Immature natural killer cell (primary cell): ENCODE measurements at regions not wholly inside any gene's neighbourhood (a gene's known extent, or its start where the extent isn't known, plus 50 kb on each side); places are given as distances from the start of the nearest gene placed in this dataset.

ENCODE experiments used
- DNase-seq, 3 donors: peaks; one replicate each; pipeline ENCODE4 v3.0.0; 2022; ENCODE audit warnings: mixed read lengths in 1 of 3
- H3K27ac Mint-ChIP-seq, 6 donors: one replicate each; pipeline ENCODE4 v1.8.0; 2020; ENCODE audit warnings: mixed read lengths in 6 of 6, mild to moderate bottlenecking in 5 of 6, inconsistent platforms in 4 of 6, moderate library complexity in 3 of 6
- H3K27me3 Mint-ChIP-seq, 3 donors: one replicate each; pipeline ENCODE4 v1.8.0; 2020 to 2021; ENCODE audit warnings: low read depth in 3 of 3, mild to moderate bottlenecking in 3 of 3, mixed read lengths in 3 of 3, moderate library complexity in 3 of 3, inconsistent platforms in 1 of 3
- H3K36me3 Mint-ChIP-seq, 3 donors: one replicate each; pipeline ENCODE4 v1.8.0; 2020; ENCODE audit warnings: mixed read lengths in 3 of 3, inconsistent platforms in 2 of 3, mild to moderate bottlenecking in 2 of 3
- H3K4me1 Mint-ChIP-seq, 2 donors: one replicate each; pipeline ENCODE4 v1.8.0; 2020; ENCODE audit warnings: inconsistent platforms in 2 of 2, mild to moderate bottlenecking in 2 of 2, mixed read lengths in 2 of 2, moderate library complexity in 1 of 2
- H3K4me3 Mint-ChIP-seq, 5 donors: one replicate each; pipeline ENCODE4 v1.8.0; 2020; ENCODE audit warnings: mild to moderate bottlenecking in 5 of 5, mixed read lengths in 5 of 5, inconsistent platforms in 3 of 5, moderate library complexity in 3 of 5
- H3K9me3 Mint-ChIP-seq, 6 donors: one replicate each; pipeline ENCODE4 v1.8.0; 2020; ENCODE audit warnings: mild to moderate bottlenecking in 6 of 6, mixed read lengths in 6 of 6, inconsistent platforms in 4 of 6, moderate library complexity in 3 of 6

DNA sequence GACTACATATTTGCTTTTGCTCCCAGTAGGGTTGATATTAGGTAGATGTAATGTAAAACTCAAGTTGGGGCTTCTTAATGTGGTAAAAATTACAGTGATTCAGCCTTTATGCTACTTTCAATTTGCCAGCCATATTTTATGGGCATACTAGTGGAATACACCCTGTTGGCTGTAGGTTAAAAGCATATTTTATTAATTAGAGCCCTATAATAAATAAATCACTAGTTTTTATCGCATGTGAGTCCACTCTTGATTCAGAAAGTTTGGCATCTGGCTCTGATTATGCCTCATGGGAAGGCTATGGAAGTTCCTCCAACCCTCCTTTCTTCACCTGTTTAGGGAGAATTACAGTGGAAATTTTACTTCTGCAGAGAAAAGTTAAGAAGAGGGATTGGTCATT lies 390.9 kb downstream of the GATA3 start:
- Mint-ChIP-seq H3K9me3 (no peaks in the 10 kb centered on the region), H3K36me3 (no peaks in the 10 kb centered on the region), H3K27me3 (peaks cover under 1 to 7% (median 2%) of the 10 kb centered on the region in 3 donors), H3K4me1 (peaks cover 0 to 6% of the 10 kb centered on the region in 2 donors), H3K4me3 (no peak overlapping the region), H3K27ac (no peak overlapping the region)
- DNase-seq = no peak

- H3K4me1 Mint-ChIP-seq = peaks cover 0 to 8% of the 10 kb centered on the region in 2 donors
- H3K9me3 Mint-ChIP-seq = peaks cover 0 to under 1% (median 0%) of the 10 kb centered on the region in 6 donors
- peaks cover 0 to 2% (median 0%) of the 10 kb centered on the region in 3 donors for H3K27me3 Mint-ChIP-seq
- no peak overlapping the region for H3K4me3 Mint-ChIP-seq
- no peak overlapping the region for H3K27ac Mint-ChIP-seq
- no peaks in the 10 kb centered on the region for H3K36me3 Mint-ChIP-seq
- no peak for DNase-seq
Observed at GRCh38 chr10:8449909-8450308, 395.4 kb downstream of the GATA3 start.

DNA sequence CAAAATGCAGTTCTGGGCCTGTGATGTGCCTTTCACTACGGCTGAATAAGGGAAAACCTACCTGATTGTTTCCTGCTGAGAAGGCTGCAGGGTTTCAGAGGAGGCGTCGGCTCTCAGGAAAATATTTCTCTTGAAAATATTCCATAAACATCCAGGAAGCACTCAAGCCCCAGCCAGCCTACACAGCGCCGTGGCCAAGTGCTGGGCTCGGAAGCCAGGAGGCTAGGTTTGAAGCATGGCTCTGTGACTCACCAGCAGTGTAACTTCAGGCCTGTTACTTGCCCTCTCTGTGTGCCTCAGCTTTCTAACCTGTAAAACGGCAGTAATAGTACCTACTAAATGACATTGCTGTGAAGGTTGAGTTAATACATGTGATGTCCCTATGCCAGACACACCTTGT lies 399.1 kb downstream of the GATA3 start:
- H3K9me3 Mint-ChIP-seq = peaks cover 0 to 2% (median 0%) of the 10 kb centered on the region in 6 donors
- peaks cover 0 to 8% of the 10 kb centered on the region in 2 donors for H3K4me1 Mint-ChIP-seq
- no peak for DNase-seq
- H3K27me3 Mint-ChIP-seq = peaks cover 0 to 5% (median 0%) of the 10 kb centered on the region in 3 donors
- H3K4me3 Mint-ChIP-seq = no peak overlapping the region
- H3K36me3 Mint-ChIP-seq = no peaks in the 10 kb centered on the region
- no peak overlapping the region for H3K27ac Mint-ChIP-seq

DNA sequence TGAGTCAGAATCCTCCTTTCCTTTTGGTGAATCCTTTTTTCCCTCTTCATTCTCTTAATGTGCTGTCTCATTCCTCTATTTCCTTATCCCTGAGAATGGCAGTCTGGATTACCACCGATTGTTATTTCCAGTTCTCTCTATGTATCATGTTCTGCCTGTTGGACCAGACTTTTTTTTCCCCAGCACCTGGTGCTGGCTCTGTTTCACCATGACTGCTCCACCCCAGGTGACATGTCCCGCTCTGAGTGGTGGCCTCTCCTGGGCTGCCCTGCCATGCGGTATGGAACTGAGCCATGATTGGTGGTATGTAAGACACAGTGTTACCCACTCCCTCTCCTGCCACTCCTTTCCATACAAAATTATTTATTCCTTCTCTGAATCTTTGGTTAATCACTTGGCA lies 399.9 kb downstream of the GATA3 start:
- no peak for DNase-seq
- Mint-ChIP-seq H3K4me3 (no peak overlapping the region), H3K27me3 (peaks cover 2 to 5% (median 4%) of the 10 kb centered on the region in 3 donors), H3K36me3 (no peaks in the 10 kb centered on the region), H3K27ac (no peak overlapping the region), H3K4me1 (peaks cover 0 to 8% of the 10 kb centered on the region in 2 donors), H3K9me3 (peaks cover 0 to 4% (median 0%) of the 10 kb centered on the region in 6 donors)

GRCh38 chr10:8455181-8455580 lies 400.7 kb downstream of the GATA3 start:
- Mint-ChIP-seq H3K4me1 (peaks cover 0 to 8% of the 10 kb centered on the region in 2 donors), H3K36me3 (no peaks in the 10 kb centered on the region), H3K4me3 (no peak overlapping the region), H3K27ac (no peak overlapping the region), H3K9me3 (peaks cover 0 to 4% (median 0%) of the 10 kb centered on the region in 6 donors), H3K27me3 (peaks cover 2 to 5% (median 4%) of the 10 kb centered on the region in 3 donors)
- no peak for DNase-seq

DNA sequence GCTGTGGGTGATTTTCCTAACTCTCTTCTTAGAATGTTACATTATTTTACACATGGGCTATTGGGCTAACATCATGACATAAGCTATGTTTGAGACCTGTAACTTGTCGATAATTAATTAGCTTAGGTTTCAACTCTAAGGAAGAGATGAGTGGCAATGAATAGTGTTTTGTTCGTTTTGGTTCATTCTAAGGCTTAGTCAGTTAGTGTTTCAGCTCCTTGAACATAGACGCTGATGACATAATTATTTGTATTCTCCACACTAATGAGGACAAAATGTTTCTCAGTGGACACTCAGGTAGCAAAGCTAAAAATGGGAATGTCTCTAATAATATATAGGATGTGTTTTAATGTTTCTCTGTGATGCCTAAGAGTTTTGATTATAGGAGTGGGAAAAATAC lies 401.9 kb downstream of the GATA3 start:
- Mint-ChIP-seq H3K27me3 (peaks cover 2 to 8% (median 7%) of the 10 kb centered on the region in 3 donors), H3K4me3 (no peak overlapping the region), H3K27ac (no peak overlapping the region), H3K36me3 (no peaks in the 10 kb centered on the region), H3K9me3 (peaks cover 0 to 4% (median 0%) of the 10 kb centered on the region in 6 donors), H3K4me1 (peaks cover 0 to 8% of the 10 kb centered on the region in 2 donors)
- DNase-seq = no peak

- Mint-ChIP-seq H3K27me3 (peaks cover 5 to 12% (median 8%) of the 10 kb centered on the region in 3 donors), H3K4me3 (no peak overlapping the region), H3K36me3 (no peaks in the 10 kb centered on the region), H3K9me3 (peaks cover 0 to 3% (median 0%) of the 10 kb centered on the region in 6 donors), H3K27ac (no peak overlapping the region), H3K4me1 (no peaks in the 10 kb centered on the region)
- no peak for DNase-seq
Observed at GRCh38 chr10:8460626-8461025, 406.1 kb downstream of the GATA3 start.

- Mint-ChIP-seq H3K27me3 (peaks cover 5 to 15% (median 8%) of the 10 kb centered on the region in 3 donors), H3K27ac (no peak overlapping the region)
Observed at GRCh38 chr10:8462565-8462964, 408.1 kb downstream of the GATA3 start.

DNA sequence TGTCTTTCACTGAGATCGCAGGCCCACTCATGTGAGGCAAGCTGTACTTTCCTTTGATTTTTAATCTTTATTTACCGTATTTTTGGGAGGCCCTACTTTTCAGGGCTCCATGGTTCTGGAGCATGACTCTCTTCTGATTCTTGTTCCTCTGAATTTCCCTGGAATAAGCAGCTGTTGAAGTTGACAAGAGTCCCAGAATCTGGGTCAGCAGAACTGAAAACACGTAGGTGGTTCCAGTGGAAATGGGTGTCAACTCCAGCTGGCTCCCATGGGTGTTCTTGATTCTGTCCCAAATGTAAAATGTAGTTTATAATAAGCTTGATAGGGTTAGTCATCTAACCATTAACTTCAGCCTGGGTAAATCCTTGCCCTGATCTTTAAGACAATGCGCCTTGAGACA lies 409.4 kb downstream of the GATA3 start:
- Mint-ChIP-seq H3K27ac (no peak overlapping the region), H3K4me1 (no peaks in the 10 kb centered on the region)
- no peak for DNase-seq

More at GRCh38 chr10:8462565-8462964, 408.1 kb downstream of the GATA3 start:
- DNase-seq = no peak
- Mint-ChIP-seq H3K9me3 (peaks cover 0 to 3% (median 0%) of the 10 kb centered on the region in 6 donors), H3K36me3 (peaks cover 0 to 3% (median 0%) of the 10 kb centered on the region in 3 donors), H3K4me3 (no peak overlapping the region), H3K4me1 (no peaks in the 10 kb centered on the region)

GRCh38 chr10:8468477-8468876 lies 414.0 kb downstream of the GATA3 start:
- Mint-ChIP-seq H3K36me3 (peaks cover 0 to 3% (median 0%) of the 10 kb centered on the region in 3 donors), H3K9me3 (no peaks in the 10 kb centered on the region), H3K4me1 (no peaks in the 10 kb centered on the region), H3K4me3 (no peak overlapping the region), H3K27me3 (peaks cover 2 to 6% (median 2%) of the 10 kb centered on the region in 3 donors), H3K27ac (no peak overlapping the region)
- no peak for DNase-seq

More for the DNA sequence above, 409.4 kb downstream of the GATA3 start:
- H3K9me3 Mint-ChIP-seq = peaks cover 0 to 1% (median 0%) of the 10 kb centered on the region in 6 donors
- H3K27me3 Mint-ChIP-seq = peaks cover 5 to 15% (median 6%) of the 10 kb centered on the region in 3 donors
- no peak overlapping the region for H3K4me3 Mint-ChIP-seq
- peaks cover 0 to 3% (median 0%) of the 10 kb centered on the region in 3 donors for H3K36me3 Mint-ChIP-seq

DNA sequence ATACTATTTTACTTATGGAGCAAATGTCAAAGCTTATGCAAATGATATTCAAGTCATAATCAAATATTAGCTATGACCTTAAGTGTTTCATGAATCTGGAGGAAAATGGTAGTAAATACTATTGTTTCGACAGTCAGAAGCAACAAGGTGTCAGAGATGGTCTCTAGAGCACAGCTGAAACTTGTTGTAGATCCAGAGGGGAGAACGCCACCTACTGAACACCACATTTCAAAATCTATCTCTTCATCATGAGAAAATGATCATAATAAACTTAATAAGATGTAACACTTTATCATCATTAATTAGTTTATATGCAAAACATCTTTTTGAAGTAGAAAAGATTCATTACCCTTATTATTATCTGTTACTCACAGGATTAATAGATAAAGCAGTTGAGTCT lies 418.7 kb downstream of the GATA3 start:
- no peak overlapping the region for H3K27ac Mint-ChIP-seq
- DNase-seq = peak in 2 of 3 donors; percentile 35 to 38
- H3K4me1 Mint-ChIP-seq = no peaks in the 10 kb centered on the region
- H3K4me3 Mint-ChIP-seq = no peak overlapping the region
- H3K9me3 Mint-ChIP-seq = peaks cover 0 to 5% (median 0%) of the 10 kb centered on the region in 6 donors
- peaks cover 0 to 5% (median 0%) of the 10 kb centered on the region in 3 donors for H3K36me3 Mint-ChIP-seq
- peaks cover 4 to 7% (median 5%) of the 10 kb centered on the region in 3 donors for H3K27me3 Mint-ChIP-seq

DNA sequence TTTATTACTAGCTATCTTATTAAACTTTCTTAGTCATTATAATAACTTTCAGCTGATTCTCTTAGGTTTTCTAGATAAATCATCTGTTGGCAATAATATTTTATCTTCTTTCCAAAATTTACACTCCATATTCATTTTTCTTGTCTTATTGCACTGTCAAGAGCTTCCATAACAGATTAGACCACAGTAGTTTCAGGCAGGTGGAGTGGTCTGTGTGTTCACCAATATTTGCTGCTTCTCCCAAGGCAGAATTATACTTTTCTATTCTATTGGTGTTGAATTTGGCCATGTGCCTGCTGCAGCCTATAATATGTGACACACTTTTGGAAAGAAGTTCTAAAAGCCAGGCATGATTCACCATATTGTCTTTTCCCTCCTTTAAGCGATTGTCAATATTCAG lies 422.8 kb downstream of the GATA3 start:
- Mint-ChIP-seq H3K4me3 (no peak overlapping the region), H3K4me1 (no peaks in the 10 kb centered on the region)

DNA sequence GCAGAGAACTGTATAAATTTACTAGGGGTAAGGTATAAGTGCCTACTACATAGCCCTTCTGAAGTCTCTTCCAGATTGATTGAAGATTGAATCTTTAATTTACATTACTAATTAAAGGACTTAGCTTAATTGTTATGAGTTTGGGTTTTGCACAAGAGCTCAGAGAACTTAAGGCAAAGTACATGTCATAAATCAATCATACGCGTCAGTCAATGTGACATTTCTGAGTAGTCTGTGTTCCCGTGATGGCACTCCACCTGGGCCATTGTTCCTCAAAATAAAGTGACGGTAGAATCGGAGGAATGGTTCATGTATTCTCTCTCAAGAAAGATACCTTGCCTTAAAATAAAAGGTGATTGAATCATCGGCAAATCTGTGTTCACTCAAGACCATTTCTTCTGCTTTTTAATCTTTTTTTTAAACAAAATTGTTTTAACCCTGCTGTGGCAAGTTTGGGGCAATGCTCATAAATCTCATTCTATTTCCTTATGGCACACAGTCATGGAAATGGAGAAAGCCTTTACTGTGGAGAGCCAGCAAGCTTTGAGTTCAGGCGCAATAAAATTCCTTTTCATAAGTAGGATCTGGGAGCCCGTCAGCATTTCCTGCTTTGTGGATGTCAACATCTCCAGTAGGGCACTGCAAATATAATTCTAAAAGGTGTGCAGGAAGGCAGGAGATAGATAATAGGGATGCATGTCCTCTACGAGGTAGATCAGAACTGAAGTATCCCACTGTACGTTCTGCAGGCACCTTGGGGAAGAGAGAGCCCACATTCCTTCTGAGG lies 427.4 kb downstream of the GATA3 start:
- Mint-ChIP-seq H3K27me3 (peaks cover 2 to 11% (median 10%) of the 10 kb centered on the region in 3 donors), H3K36me3 (peaks cover 0 to 5% (median 0%) of the 10 kb centered on the region in 3 donors)

More for the DNA sequence above, 422.8 kb downstream of the GATA3 start:
- H3K9me3 Mint-ChIP-seq = peaks cover 0 to 5% (median 0%) of the 10 kb centered on the region in 6 donors
- peaks cover 4 to 13% (median 5%) of the 10 kb centered on the region in 3 donors for H3K27me3 Mint-ChIP-seq
- H3K36me3 Mint-ChIP-seq = peaks cover 0 to 5% (median 0%) of the 10 kb centered on the region in 3 donors
- no peak for DNase-seq
- H3K27ac Mint-ChIP-seq = no peak overlapping the region

DNA sequence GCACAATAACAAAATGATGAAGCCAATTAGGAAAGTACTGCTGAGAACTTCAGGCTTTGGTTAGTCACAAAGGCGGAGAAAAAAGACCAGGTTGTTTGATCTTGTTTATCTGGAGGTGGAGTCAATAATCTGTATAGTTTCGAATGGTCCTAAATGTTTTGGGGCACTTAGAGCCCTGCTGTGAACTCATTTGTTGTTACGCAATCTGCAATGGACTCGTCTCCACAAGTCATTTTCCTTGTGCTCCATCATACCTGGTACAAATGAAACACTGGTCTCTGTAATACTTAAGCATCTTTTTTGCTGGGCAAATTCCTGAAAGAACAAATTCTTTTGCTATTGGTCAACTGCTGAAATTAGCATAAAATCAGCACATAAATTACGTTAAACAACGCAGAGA lies 430.5 kb downstream of the GATA3 start:
- Mint-ChIP-seq H3K36me3 (no peaks in the 10 kb centered on the region), H3K9me3 (peaks cover 0 to 2% (median 0%) of the 10 kb centered on the region in 6 donors), H3K27ac (no peak overlapping the region), H3K4me3 (no peak overlapping the region), H3K27me3 (peaks cover 7 to 9% (median 7%) of the 10 kb centered on the region in 3 donors), H3K4me1 (no peaks in the 10 kb centered on the region)
- no peak for DNase-seq

More for the DNA sequence above, 427.4 kb downstream of the GATA3 start:
- Mint-ChIP-seq H3K4me1 (no peaks in the 10 kb centered on the region), H3K4me3 (no peak overlapping the region), H3K27ac (no peak overlapping the region), H3K9me3 (peaks cover 0 to 5% (median 0%) of the 10 kb centered on the region in 6 donors)
- no peak for DNase-seq
